GM12872 (cell line): ENCODE measurements at regions not wholly inside any gene's neighbourhood (a gene's known extent, or its start where the extent isn't known, plus 50 kb on each side); places are given as distances from the start of the nearest gene placed in this dataset.

ENCODE experiments used
- TF ChIP-seq, protein P1 (sequence below): IDR thresholded peaks from 3 replicates; pipeline ENCODE4 v1.5.1; 2011; ENCODE audit warnings: low read depth, mild to moderate bottlenecking, low read length, moderate library complexity; ENCODE audit not compliant: insufficient read depth

DNA sequence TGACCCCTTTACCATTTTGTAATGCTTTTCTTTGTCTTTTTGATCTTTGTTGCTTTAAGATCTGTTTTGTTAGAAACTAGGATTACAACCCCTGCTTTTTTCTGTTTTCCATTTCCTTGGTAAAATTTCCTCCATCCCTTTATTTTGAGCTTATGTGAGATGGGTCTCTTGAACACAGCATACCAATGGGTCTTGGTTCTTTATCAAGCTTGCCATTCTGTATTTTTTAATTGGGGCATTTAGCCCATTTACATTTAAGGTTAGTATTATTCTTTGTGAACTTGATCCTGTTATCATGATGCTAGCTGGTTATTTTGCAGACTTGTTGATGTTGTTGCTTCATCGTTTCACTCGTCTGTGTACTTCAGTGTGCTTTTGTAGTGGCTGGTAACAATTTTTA lies 337.3 kb downstream of the SPATA31D1 start:
- TF ChIP-seq, protein P1, sequence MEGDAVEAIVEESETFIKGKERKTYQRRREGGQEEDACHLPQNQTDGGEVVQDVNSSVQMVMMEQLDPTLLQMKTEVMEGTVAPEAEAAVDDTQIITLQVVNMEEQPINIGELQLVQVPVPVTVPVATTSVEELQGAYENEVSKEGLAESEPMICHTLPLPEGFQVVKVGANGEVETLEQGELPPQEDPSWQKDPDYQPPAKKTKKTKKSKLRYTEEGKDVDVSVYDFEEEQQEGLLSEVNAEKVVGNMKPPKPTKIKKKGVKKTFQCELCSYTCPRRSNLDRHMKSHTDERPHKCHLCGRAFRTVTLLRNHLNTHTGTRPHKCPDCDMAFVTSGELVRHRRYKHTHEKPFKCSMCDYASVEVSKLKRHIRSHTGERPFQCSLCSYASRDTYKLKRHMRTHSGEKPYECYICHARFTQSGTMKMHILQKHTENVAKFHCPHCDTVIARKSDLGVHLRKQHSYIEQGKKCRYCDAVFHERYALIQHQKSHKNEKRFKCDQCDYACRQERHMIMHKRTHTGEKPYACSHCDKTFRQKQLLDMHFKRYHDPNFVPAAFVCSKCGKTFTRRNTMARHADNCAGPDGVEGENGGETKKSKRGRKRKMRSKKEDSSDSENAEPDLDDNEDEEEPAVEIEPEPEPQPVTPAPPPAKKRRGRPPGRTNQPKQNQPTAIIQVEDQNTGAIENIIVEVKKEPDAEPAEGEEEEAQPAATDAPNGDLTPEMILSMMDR, result no peak

DNA sequence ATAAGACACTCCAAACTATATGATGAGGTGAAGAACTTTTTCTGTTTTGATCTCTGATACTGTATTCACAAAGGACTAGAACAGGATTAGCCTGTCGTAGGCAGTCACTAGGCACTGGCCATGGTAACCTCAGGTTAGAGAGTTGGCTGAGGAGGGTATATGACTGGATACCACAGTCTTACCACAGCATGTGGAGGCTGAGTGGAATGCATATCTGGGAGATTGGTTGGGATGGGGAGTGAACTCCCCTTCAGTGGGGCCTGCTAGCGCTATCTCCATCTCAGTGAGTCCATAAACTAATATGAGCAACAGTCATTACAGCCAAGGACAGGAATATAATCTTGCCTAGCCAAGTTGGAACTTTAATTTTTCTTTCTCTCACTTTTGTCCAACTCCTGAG lies 339.1 kb downstream of the SPATA31D1 start:
- TF ChIP-seq, protein P1, result no peak

DNA sequence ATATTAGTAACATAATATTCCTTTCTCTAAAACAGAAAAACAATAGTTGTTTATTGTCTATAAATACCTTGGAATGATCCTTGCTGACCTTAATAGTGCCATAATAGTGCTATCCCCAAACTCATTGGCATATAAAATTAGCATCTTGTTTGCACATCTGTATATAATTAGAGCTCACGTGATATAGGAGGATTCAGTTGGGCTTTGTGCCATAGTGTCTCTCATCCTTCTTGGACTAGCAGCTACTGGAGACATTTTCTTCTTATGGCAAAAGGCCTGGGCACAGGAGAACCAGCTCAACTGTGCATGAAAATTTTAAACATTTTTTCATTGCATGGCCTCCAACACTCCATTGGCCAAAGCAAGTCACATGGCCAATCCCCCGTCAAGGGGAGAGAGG lies 342.5 kb downstream of the SPATA31D1 start:
- TF ChIP-seq, protein P1, result no peak

DNA sequence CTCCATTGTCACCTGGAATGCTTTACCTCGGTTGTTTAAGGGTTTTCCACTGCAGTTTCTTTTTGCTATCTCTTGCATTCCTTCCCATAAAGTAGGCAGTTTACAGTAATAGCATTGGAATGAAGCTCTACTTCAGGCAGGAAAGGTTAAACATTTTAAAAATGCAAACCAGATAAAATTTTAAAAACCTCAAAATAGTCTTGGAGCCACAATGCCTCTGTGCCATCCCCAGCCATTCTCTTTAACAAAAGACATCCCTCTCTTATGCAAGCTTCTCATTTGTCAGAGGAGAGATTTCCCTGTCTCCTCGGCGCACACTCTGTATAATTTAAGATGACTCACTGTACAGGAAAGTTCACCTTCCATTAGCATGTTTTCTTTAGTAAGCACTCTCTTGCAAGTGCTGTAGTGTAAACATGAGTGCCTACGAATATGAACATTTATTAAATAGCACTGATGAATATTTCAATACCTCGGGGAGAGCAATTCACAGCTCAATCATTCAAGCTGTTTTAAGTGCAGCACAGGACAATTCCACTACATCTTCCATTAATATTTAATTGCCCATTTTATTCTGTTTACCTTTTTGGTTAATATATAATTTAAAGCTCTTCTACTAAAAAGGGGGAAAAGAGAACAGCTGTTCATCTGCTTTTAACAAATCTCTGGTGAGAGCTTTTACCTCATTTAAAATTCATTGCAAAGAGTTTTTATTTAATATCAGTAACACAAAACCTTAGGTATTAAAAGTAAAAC lies 343.6 kb downstream of the SPATA31D1 start:
- TF ChIP-seq, protein P1, result no peak

DNA sequence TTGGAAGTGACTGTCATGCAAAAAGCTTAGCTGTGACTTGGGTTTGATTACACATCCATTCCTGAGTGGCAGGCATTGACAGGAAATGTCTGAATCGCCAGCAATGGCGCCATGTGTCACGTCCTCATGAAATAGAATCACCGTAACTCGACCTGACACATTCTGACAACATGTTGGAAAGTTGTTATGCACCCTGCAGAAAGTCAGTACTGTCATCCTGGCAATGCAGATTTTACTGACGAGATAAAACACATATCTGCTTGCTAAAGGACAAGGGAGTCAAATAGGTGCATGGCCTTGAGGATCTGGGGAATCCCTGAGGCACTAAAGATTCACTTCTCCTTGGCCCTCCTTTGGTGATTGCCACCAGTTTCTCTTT lies 344.2 kb downstream of the SPATA31D1 start:
- TF ChIP-seq, protein P1, result no peak

DNA sequence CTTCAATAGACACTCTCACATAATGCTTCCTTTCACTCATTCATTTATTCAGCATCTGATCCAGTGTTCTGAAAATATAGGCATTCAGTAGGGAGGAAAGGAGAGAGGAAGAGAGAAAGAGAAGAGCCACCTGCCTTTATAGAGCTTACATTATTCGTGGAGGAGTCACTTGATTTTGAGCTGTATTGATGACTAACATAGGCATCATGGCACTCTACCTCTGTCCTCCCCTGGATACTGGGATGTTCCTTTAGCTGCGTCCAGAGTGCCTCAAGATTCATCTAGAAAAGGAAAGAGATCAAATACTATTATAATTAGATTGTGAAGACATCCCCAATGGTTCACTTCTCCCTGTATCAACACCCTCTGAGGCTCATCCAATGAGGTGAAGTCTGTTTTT lies 345.1 kb downstream of the SPATA31D1 start:
- TF ChIP-seq, protein P1, result no peak

DNA sequence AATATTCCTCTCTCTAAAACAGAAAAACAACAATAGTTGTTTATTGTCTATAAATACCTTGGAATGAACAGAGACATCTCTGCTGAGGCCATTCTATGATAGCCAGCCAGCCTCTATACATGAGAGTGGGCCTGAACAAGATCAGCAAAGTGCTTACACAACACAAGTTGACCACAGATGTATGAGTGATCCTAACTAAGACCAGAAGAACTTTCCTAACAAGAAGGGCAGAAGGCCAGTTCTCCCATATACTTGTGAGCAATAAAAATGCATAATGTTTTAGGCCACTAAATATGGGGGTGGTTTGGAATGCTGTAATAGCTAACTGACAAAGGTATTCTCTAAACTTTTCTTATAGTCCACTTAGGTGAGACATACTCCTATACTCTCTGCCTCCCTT lies 345.7 kb downstream of the SPATA31D1 start:
- TF ChIP-seq, protein P1, result no peak

DNA sequence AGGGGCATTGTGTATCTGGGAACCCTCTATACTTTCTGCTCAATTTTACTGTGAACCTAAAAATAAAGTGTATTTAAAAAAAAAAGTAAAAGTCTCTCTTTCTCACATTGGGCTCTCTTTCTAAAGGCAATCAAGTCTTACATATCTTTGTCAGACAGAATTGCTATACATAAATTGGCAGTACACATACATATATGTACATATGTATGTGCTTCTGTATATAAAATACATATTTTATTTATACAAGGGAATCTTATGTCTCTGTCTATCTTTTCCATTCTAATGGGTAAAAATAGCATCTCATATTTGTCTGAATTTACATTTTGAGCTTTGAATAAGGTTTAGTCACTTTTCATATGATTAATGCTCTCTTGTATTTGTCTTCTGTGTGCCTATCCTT lies 348.8 kb downstream of the SPATA31D1 start:
- TF ChIP-seq, protein P1, result no peak
